ENCODE measurements at regions not wholly inside any gene's neighbourhood (a gene's known extent, or its start where the extent isn't known, plus 50 kb on each side); places are given as distances from the start of the nearest gene placed in this dataset.

DNA sequence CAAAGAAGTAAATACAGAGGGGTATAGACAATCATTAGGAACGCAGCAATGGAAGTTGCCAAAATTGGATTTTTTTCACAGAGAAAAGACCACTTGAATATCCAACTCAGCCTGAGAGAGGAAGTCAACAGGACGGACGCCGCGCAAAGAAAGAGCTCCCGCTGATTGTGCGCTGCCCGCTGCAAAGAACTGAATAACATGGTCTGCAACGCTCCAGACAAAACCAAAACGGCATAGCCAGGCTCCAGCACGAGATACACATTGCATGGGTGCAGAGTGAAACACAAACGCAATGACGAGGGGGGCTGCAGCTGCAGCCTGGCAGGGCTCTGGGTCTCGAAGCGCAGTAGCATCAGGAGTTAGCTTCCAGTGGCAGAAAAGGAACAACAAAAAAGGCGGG is 113.9 kb upstream of the MGMT start:
- in situ Hi-C loops (cut with MboI; ENCODE audit: low sequenced_read_pairs): no loop called here

DNA sequence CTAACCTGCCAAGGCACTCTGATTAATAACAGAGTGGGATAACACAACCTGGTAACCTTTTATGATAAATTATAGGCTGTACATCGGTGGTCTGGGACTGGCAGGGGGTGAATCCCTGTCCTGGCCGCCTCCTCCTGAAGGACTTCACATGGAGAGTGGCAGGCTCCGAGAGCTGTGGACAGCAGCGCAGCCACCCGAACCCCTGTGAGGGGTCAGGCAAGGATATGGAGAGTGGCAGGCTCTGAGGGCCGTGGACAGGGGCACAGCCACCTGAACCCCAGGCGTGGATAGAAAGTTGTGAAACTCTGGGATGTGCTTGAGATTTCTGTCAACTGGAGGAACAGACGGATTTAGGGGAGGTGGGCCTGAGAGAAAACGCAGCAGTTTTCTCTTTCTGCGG is 107.0 kb upstream of the MGMT start:
- in situ Hi-C loops (cut with MboI; ENCODE audit: low sequenced_read_pairs): no loop called here

DNA sequence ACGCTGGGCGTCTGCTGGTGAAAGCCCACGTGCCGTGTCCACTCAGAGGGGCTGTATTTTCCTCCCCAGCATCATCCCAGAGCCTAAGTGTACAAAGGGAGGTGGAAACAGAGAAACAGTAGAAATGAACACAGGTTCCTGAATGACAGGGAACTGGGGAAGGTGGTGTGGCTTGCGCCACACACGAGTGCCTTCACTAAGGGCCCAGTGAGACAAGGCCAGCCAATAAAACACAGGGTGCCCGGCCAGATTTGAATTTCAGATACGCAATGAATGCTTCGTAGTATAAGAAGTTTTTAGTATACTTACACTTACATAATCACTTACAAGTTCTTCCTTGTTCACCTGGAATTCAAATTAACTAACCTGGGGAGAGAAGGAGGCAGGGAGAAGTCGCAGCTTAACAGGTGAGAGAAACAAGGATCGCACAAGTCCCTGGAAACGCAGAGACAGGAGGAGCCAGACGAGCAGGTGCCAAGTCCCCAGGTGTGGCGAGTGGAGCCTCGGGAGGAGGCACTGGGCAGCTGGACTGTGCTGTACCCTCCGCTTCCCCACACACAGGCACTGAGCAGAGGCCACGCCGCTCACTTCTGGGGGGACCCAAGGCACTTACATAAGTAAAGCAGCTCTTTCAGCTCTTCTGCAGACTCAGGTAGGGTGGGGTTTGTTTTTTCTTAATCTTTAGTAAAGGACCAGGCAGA is 105.2 kb upstream of the MGMT start:
- in situ Hi-C loops (cut with MboI; ENCODE audit: low sequenced_read_pairs): no loop called here

DNA sequence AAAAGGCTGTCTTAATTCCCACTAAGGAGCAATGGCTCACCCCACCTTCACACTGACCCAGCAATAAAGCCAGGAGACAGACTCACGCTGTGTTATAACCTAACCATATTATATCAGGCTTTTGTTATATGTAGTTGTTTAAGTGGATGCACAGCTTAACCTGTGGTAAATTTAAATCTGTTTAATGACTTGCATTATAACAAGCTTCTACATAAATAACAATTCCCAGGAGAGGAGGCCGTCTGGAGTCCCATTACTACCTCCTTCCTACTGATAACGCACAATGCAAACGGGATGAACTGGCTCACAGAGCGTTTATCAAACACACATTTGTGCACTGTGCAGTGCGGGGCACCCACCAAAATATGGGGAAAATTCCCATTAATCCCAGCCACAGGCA is 102.1 kb upstream of the MGMT start:
- in situ Hi-C loops (cut with MboI; ENCODE audit: low sequenced_read_pairs): no loop called here

DNA sequence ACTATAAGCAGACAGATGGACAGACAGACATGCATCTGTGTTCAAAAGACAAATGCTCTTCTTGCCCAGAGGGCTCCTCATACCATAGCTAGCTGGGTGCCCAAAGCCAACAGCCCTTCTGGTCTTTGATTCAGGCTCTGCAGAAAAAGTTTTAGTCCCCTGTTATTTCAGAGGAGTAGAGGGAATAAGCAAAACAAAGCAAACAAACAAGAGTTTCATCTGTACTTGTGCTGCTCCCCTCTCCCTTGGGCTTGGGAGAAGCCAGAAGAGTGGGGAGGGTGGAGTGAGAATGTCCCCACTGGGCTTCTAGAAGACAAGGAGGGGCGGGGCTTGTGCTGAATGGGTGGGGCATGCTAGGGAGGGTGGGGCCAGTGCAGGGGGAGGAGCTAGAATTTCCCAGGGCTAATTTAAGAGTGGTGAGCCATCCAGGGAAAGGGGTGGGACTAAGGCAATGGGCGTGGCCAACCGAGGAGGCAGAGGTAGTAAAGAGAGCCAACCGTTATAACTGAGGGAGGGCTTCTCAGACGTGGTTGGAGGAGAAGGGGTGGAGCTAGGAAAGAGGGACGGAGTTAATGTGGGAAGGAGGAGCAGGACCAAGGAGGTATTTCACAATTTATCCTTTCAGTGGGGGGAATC is 101.2 kb upstream of the MGMT start:
- in situ Hi-C loops (cut with MboI; ENCODE audit: low sequenced_read_pairs): no loop called here

DNA sequence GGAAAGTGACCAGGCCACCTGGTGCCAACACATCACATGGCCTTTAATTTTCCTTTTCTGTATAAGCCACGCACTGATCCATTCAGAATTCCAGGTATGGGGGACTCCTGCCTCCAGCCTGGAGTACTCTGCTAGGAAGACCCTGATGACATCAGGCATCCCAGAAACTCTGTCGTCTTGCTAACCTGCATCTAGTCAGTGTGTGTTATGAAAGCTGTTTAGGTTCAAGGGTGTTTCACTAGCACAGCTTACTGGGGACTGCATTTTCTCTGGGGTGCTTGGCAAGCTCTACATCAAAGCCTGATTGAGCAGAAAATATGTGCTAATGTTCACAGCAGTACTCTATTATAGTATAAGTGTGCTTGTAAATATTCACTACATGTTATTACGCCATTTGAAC is 100.6 kb upstream of the MGMT start:
- in situ Hi-C loops (cut with MboI; ENCODE audit: low sequenced_read_pairs): no loop called here

DNA sequence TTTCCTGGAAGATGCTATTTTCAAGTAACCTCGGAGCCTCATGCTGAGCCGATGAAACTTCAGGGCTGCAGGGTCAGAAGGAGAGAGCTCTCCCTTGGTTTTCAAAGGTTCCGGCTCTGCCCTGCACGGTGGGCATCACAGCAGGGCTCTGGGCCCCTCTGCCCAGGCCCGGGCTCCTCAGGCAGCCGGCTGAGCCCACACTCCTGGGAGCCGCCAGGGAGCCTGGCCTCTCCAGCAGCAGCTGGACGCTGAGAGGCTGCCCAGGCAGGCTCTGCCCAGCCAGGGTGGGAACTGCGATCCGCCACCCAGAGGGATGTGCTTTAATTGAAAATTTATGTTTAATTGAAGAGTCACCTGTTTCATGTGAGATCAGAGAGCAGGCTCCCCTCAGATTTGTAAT is 97.5 kb upstream of the MGMT start:
- in situ Hi-C loops (cut with MboI; ENCODE audit: low sequenced_read_pairs): no loop called here

DNA sequence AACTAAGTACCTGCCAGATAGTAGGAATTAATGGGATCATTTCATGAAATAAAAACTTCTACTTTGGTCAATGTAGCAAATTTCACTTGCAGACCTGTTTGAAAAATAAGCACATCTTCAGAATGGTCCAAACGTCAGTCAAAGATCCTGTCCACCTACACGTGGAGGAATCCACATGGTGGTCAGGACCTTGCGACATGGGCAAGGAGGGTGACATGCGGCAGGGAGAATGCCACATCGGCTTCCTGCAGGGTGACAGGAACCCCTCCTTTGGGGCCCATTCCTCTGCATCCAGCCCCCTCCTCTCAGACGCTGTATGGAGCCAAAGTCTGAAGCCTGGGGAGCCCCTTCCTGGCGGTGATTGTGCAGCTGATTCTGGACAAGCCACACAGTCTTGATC is 95.5 kb upstream of the MGMT start:
- in situ Hi-C loops (cut with MboI; ENCODE audit: low sequenced_read_pairs): no loop called here

DNA sequence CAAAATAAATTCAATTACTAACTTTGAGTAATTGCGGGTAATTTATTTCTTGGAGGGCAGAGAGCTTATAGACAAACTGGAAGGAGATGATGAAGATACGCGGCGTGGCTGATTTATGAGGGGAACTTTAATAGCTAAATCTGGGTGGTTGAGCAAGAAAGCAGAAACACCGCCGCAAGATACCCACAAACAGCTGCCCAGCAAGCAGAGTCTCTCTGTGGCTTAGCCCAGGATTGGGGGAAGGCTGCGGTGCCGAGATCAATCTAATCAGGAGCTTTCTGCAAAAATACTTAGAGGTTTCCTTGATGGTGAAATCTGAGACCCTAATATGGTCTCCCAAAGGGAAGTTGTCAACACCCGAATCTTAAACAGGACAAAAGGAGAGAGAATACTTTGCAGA is 94.9 kb upstream of the MGMT start:
- in situ Hi-C loops (cut with MboI; ENCODE audit: low sequenced_read_pairs): no loop called here

DNA sequence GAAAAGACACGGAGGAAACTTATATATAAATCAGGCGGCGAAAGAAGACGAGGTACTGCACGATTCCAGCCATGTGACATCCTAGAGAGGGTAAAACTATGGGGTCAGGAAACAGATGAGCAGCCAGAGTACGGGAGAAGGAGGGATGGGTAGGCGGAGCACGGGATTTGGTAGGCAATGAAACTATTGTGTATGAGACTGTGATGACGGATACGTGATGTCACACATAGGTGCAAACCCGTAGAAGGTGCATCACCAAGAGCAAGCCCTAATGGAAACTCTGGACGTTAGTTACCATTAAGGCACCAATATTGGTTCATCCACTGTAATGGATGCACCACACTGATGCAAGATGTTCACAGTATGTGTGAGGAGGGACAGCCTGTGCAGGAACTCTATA is 93.8 kb upstream of the MGMT start:
- in situ Hi-C loops (cut with MboI; ENCODE audit: low sequenced_read_pairs): no loop called here

DNA sequence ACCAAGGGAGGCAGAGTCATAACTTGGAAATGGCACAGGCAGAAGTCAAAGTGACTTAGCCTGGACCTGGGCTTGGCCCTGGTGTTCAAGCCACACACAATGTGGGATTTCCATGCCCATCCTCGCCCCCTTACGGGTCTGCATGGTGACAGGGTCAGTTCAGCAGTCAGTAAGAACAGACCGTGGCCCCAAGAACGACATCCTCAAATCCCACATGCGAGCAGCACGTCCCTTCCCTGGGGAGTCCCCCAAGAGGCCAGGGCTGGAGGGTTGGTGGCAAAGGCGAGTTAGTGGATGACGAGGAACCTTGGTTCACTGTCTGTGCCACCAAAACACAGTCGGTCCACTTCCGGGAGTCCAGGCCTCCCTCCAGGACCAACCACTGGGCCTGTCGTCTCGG is 93.3 kb upstream of the MGMT start:
- in situ Hi-C loops (cut with MboI; ENCODE audit: low sequenced_read_pairs): no loop called here

DNA sequence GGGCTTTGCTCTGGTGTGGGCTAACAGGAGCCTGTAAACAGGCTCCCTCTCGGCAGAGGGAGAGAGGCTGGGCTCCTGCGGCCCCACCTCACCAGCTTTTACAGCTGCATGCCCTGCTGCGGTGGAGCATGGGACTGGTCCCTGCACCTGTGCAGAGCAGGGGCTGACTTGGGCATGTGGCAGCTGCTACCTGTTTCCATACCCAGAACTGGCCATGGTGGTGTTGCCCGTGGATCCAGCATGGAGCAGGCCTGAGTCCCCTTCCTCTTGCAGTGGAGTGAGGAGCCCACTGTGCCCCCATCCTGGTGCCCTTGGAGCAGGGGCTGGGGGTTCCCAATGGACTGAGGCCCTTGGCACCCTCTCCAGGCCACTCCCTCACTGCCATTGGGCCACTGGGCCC is 91.9 kb upstream of the MGMT start:
- in situ Hi-C loops (cut with MboI; ENCODE audit: low sequenced_read_pairs): no loop called here

DNA sequence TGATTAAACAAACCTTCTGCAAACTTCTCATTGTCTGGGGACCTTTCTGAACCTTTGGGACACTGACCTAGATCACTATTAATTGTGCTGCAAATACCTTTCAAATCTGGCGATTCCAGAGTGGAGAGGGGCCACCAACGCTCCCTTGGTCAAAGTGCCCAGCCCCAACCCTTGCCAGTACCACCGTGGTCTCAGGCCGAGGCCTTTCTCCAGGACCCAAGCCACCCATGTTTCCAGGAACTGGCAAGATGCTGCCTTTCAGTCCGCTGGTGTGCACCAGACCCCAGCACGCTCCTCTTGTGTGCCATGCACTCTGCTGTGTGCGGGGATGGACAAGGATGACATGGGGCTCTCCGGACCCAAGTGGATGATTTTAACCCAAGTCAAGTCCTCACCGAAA is 91.1 kb upstream of the MGMT start:
- in situ Hi-C loops (cut with MboI; ENCODE audit: low sequenced_read_pairs): no loop called here

DNA sequence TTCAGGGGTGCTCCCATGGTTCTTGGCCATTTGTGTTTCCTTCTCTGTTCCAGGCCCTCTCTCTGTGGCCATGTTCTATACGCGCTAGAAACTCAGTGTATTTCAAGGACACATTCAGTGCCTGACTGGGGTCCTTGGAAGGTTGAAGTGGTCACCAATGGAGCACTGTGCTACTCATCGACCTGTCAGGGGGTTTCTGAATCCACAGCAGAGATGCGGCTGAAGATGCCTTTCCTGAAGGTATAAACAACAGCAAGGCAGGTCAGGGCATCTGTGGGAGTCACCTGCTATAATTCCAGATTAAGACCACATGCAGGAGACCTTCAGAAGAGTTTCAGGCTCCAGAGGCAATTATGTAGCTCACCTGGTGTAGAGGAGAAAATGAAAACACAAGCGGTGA is 86.8 kb upstream of the MGMT start:
- in situ Hi-C loops (cut with MboI; ENCODE audit: low sequenced_read_pairs): no loop called here

DNA sequence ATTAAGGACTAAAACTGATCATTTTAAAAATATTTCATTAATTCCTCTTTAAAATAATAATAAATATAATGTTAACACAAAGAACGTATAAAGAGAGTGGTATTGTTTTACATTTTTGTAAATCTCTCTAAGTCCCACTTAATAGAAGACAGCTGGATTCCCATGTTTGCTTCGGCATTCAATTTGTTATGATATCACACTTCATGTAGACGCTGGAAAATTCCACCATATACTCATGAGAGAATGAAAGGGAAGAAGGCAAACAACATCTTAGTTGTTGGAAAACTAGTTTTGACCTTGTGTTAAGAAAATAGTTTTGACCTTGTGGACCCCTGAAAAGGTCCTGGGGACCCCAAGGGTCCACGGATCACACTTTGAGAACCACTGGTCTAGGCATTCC is 85.3 kb upstream of the MGMT start:
- in situ Hi-C loops (cut with MboI; ENCODE audit: low sequenced_read_pairs): no loop called here

DNA sequence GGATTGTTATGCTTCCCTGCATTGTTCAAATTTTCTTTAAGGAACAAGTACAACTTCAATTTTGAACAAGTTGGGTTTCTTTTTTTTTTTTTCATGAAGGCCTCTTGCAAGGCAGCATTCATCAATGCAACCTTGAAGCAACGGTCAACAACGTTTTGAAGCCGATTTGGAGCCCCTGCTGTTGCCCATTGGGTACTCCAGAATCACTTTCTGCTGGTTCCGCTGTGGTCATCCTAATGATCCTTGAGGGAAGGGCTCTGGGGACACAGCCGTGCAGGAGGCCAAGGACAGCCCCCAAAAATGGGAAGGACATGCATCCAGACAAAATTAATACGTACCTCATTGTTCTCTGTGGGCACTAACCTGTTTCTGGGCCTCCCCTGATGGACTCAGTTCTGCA is 84.6 kb upstream of the MGMT start:
- in situ Hi-C loops (cut with MboI; ENCODE audit: low sequenced_read_pairs): no loop called here

DNA sequence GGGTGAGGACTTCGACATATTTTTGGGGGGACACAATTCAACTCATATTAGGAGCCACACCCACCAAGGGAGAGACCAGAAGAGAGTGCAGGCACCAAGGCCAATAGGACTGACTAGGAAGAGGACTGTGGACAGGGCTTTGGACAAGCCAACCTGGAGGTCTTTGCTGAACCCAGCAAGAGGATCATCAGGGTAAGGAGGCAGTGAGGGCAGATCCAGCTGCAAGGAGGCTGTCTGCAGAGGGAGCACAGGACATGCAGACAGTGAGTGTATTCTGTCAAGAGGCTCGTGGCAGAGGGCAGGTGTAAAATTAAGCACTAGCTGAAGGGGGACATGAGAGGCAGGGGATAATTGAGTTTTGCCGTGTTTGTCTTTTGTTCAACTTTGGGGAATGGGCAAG is 83.4 kb upstream of the MGMT start:
- in situ Hi-C loops (cut with MboI; ENCODE audit: low sequenced_read_pairs): no loop called here

DNA sequence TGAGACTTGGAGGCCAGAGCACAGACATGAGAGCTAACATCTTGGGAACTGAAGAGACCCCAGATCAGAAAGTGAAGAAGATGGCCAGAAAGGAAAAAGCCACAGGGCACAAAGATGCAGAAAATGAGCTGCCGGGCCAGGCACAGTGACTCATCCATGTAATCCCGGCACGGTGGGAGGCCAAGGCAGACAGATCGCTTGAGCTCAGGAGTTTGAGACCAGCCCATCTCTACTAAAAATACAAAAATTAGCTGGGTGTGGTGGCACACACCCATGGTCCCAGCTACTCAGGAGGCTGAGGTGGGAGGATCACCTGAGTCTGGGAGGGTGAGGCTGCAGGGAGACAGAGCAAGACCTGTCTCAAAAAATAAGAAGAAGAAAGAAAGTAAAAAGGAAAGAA is 81.4 kb upstream of the MGMT start:
- in situ Hi-C loops (cut with MboI; ENCODE audit: low sequenced_read_pairs): no loop called here

DNA sequence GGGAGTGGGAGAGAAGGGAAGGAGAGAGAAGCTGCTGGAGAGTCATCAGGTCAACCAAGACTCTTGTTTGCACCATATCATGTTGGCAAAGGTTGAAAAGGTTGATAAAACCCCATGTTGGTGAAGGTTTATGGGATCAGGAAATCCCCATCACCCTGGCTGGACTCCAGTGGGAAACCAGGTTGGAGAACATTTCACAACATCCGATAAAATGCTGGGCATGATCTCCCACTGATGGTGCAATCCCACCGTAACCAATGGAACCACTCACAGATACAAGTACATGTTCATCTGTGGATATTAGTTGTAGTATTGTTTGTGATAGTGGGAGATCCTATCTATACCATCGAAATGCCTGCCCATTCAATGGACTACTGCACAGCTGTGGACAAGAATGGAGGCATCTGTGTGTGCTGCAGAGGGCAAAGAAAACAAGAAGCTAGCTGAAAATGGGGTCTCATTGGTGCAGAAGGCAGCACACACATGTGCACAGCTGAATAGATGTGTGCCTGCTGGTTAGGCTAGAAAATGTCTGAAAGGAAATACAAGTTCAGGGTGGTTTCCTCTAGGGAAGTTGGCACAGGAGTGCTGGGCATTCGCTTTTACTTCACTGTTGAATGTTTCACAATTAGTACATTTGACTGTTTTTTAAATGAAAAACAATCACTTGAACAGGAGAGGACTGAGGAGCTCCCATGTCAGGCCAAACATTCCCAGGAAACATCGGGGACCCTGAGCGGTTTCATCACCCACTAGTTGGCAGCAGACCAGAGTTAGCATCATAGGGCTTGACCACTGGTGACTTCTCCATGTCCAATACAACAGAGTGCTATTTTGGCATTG is 80.4 kb upstream of the MGMT start:
- in situ Hi-C loops (cut with MboI; ENCODE audit: low sequenced_read_pairs): no loop called here

DNA sequence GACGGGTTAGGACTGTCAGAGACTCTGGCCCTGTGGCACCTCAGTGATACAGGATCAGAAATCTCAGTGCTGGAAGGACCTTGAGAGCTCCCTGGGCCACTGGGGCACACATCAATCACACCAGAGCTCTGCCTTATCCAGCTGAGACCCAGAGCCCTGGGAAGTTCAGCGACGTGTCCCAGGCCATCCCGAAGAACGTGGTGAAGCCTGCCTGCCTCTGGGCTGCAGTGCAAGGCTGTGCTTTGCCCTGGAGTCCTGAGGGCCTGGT is 79.8 kb upstream of the MGMT start:
- in situ Hi-C loops (cut with MboI; ENCODE audit: low sequenced_read_pairs): no loop called here

DNA sequence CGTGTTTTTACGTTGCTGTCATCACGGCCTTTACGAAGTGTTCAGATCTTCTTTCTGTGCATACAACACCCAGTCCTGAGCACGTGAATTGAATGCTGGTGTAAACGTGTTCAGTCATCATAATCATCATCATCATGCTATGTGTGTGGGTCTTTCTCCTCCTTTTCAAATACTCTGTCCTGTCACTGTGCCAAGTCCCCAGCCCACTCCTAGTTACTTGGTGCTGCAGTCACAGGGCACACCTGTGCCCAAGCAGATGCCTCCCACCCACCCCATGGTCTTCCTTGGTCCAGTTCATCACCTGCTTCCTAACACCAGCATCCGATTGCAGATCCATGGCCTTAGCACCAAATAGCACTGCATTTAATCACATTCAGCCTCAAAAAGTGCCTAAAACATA is 78.6 kb upstream of the MGMT start:
- in situ Hi-C loops (cut with MboI; ENCODE audit: low sequenced_read_pairs): no loop called here

DNA sequence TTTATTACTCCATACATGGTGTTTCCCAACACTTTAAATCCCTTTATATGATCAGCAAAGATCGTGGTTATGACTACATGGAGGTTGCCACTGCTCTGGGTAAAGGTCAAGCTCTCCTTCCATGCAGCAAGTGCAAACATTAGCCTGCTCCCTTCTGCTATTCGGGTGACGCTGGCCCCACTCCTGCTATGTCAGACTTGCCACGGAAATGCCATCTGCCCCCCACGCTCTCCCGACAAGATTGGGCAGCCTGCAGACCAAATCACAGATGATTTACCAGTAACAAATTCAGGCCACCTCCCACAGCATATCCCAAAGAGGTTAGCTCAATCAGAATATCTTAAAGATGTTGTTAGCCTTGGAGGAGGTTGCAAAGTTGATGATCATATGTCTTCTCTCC is 77.8 kb upstream of the MGMT start:
- in situ Hi-C loops (cut with MboI; ENCODE audit: low sequenced_read_pairs): no loop called here

DNA sequence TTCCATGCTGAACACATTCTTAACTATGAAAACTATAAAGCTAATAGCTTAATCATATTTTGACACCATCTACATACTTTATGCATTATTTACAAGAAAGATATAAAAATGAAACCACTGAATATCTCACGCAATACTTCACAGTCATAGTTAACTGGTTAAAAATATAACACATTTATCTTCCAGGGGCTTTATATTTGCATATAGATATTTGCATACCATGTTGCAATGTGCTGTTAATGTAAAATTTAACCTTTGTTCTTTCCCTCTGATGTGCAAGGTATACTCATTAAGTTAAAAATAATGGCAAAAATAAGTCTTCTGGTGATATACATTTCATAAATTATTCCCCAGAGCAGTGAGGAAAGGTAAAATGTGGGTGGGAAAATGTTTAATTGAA is 76.9 kb upstream of the MGMT start:
- in situ Hi-C loops (cut with MboI; ENCODE audit: low sequenced_read_pairs): no loop called here
